ENCODE measurements at regions not wholly inside any gene's neighbourhood (a gene's known extent, or its start where the extent isn't known, plus 50 kb on each side); places are given as distances from the start of the nearest gene placed in this dataset.

- BruUV-seq (replicated peaks), result no TSS peak
- ChIA-PET CTCF (ENCODE audit: low intra/inter-chr PET ratio, low total read pairs) (no interaction called here), POLR2A (no interaction called here)
- DNase-seq (ENCODE audit: low spot score) (no peak), ATAC-seq (no peak), FAIRE-seq (no peak)
- Histone ChIP-seq H3K27me3 (ENCODE audit: control insufficient read depth in 1 of 2, insufficient read depth in 2 of 2, low read length in 2 of 2) (peaks cover 0 to 13% of the 10 kb centered on the region in 2 experiments; a peak in 3 of 5 replicates), H3K4me2 (ENCODE audit: low read depth, low read length) (no peak overlapping the region), H3K27ac (ENCODE audit: extremely low read length, insufficient read depth, low read length) (no peak overlapping the region), H2AFZ (ENCODE audit: low read length) (no peak overlapping the region), H3K36me3 (replicated peaks in 1 of 2; ENCODE audit: control insufficient read depth in 1 of 2, insufficient read depth in 2 of 2, low read length in 2 of 2) (no peaks in the 10 kb centered on the region), H3K79me2 (ENCODE audit: insufficient read depth, low read length) (no peaks in the 10 kb centered on the region), H4K20me1 (ENCODE audit: insufficient read depth, low read length) (no peaks in the 10 kb centered on the region), H3K9me3 (ENCODE audit: low read length) (no peaks in the 10 kb centered on the region), H3K4me1 (ENCODE audit: insufficient read depth, low read length) (no peaks in the 10 kb centered on the region), H3K9ac (ENCODE audit: insufficient read depth, low read depth, low read length) (no peak overlapping the region), H3K4me3 (replicated peaks in 1 of 3; ENCODE audit: insufficient read depth in 1 of 3, low read depth in 2 of 3, low read length in 3 of 3) (no peak overlapping the region)
- 17% methylated on average over 6 of the region's 6 CpGs for WGBS (ENCODE audit: low lambda C conversion rate)
- no peak for TF ChIP-seq ZNF496 (CRISPR knock-in tag; IDR thresholded peaks at IDR 0.05; ENCODE audit: insufficient replicate concordance)
- TF ChIP-seq KAT7 (CRISPR knock-in tag; IDR thresholded peaks at IDR 0.05; ENCODE audit: borderline replicate concordance), result no peak
- TF ChIP-seq BCL6 (CRISPR knock-in tag; IDR thresholded peaks at IDR 0.05), result no peak
- TF ChIP-seq ATRX (CRISPR knock-in tag; IDR thresholded peaks at IDR 0.05; ENCODE audit: borderline replicate concordance), result no peak
- TF ChIP-seq AKAP8 (CRISPR knock-in tag; IDR thresholded peaks at IDR 0.05), result no peak
- TF ChIP-seq CSRNP1 (CRISPR knock-in tag; IDR thresholded peaks at IDR 0.05), result no peak
- TF ChIP-seq NFYC (CRISPR knock-in tag; IDR thresholded peaks at IDR 0.05), result no peak
- TF ChIP-seq ATF5 (CRISPR knock-in tag; IDR thresholded peaks at IDR 0.05; ENCODE audit: low read depth), result no peak
- TF ChIP-seq HHEX (CRISPR knock-in tag; IDR thresholded peaks at IDR 0.05), result no peak
- TF ChIP-seq ZNF672 (CRISPR knock-in tag; IDR thresholded peaks at IDR 0.05), result no peak
- TF ChIP-seq, protein P1, sequence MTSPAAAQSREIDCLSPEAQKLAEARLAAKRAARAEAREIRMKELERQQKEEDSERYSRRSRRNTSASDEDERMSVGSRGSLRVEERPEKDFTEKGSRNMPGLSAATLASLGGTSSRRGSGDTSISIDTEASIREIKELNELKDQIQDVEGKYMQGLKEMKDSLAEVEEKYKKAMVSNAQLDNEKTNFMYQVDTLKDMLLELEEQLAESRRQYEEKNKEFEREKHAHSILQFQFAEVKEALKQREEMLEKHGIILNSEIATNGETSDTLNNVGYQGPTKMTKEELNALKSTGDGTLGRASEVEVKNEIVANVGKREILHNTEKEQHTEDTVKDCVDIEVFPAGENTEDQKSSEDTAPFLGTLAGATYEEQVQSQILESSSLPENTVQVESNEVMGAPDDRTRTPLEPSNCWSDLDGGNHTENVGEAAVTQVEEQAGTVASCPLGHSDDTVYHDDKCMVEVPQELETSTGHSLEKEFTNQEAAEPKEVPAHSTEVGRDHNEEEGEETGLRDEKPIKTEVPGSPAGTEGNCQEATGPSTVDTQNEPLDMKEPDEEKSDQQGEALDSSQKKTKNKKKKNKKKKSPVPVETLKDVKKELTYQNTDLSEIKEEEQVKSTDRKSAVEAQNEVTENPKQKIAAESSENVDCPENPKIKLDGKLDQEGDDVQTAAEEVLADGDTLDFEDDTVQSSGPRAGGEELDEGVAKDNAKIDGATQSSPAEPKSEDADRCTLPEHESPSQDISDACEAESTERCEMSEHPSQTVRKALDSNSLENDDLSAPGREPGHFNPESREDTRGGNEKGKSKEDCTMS (CRISPR knock-in tag; conservative IDR thresholded peaks at IDR 0.05), result no peak
- no peak for TF ChIP-seq ZNF17 (CRISPR knock-in tag; IDR thresholded peaks at IDR 0.05)
- no peak for TF ChIP-seq ZNF563 (CRISPR knock-in tag; IDR thresholded peaks at IDR 0.05)
- TF ChIP-seq, protein P2, sequence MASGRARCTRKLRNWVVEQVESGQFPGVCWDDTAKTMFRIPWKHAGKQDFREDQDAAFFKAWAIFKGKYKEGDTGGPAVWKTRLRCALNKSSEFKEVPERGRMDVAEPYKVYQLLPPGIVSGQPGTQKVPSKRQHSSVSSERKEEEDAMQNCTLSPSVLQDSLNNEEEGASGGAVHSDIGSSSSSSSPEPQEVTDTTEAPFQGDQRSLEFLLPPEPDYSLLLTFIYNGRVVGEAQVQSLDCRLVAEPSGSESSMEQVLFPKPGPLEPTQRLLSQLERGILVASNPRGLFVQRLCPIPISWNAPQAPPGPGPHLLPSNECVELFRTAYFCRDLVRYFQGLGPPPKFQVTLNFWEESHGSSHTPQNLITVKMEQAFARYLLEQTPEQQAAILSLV (CRISPR knock-in tag; IDR thresholded peaks at IDR 0.05; ENCODE audit: borderline replicate concordance), result no peak
- no peak for TF ChIP-seq ZNF660 (CRISPR knock-in tag; IDR thresholded peaks at IDR 0.05; ENCODE audit: borderline replicate concordance, low read depth)
- TF ChIP-seq, protein P3, sequence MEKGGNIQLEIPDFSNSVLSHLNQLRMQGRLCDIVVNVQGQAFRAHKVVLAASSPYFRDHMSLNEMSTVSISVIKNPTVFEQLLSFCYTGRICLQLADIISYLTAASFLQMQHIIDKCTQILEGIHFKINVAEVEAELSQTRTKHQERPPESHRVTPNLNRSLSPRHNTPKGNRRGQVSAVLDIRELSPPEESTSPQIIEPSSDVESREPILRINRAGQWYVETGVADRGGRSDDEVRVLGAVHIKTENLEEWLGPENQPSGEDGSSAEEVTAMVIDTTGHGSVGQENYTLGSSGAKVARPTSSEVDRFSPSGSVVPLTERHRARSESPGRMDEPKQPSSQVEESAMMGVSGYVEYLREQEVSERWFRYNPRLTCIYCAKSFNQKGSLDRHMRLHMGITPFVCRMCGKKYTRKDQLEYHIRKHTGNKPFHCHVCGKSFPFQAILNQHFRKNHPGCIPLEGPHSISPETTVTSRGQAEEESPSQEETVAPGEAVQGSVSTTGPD (CRISPR knock-in tag; IDR thresholded peaks at IDR 0.05), result no peak
- TF ChIP-seq KMT2A (CRISPR knock-in tag; IDR thresholded peaks at IDR 0.05), result no peak
- no peak for TF ChIP-seq ERF (CRISPR knock-in tag; IDR thresholded peaks at IDR 0.05)
- TF ChIP-seq ZNF7 (CRISPR knock-in tag; IDR thresholded peaks at IDR 0.05), result no peak
- intact Hi-C loops (cut with micrococcal nuclease; ENCODE audit: unreplicated experiment), result no loop called here
- in situ Hi-C loops (cut with HindIII; ENCODE audit: extremely low pct_ligation_motif_present, low pct_unique_long_range_greater_than_20kb), result no loop called here
Measured at GRCh38 chr5:170164921-170165320, 59.2 kb downstream of the FOXI1 start.
